Kidney (tissue), 13 donors: ENCODE measurements at regions not wholly inside any gene's neighbourhood (a gene's known extent, or its start where the extent isn't known, plus 50 kb on each side); places are given as distances from the start of the nearest gene placed in this dataset.

Experiments
- DNase-seq, 5 donors: peaks; one replicate each; pipeline ENCODE4 v3.0.0-alpha.2; 2013 to 2020
- FAIRE-seq: peaks from 2 replicates; lab custom pipeline; 2012; peaks lifted over from hg19 to GRCh38; lab: Jason Lieb, UNC
- H3K27ac ChIP-seq, 2 donors: one replicate each; pipeline ENCODE4 v1.7.0; 2013; ENCODE audit warnings: low read depth in 2 of 2, low read length in 2 of 2, inconsistent platforms in 1 of 2
- H3K27me3 ChIP-seq: one replicate; pipeline ENCODE4 v1.7.1; 2013; ENCODE audit warnings: low read length, inconsistent platforms; ENCODE audit not compliant: control insufficient read depth, insufficient read depth
- H3K36me3 ChIP-seq, 3 donors: one replicate each; pipeline versions ENCODE4 v1.7.0 to v1.7.1; 2013; ENCODE audit warnings: low read length in 3 of 3, control low read depth in 1 of 3, inconsistent platforms in 1 of 3; ENCODE audit not compliant: insufficient read depth in 3 of 3, control insufficient read depth in 2 of 3
- H3K4me1 ChIP-seq, 3 donors: one replicate each; pipeline versions ENCODE4 v1.7.0 to v1.7.1; 2013; ENCODE audit warnings: low read length in 3 of 3, inconsistent platforms in 1 of 3, low read depth in 1 of 3; ENCODE audit not compliant: control insufficient read depth in 2 of 3, insufficient read depth in 2 of 3
- H3K4me3 ChIP-seq, 3 donors: one replicate each; pipeline versions ENCODE4 v1.7.0 to v1.8.1; 2013; ENCODE audit warnings: low read length in 3 of 3, control low read depth in 1 of 3, inconsistent platforms in 1 of 3
- H3K9ac ChIP-seq, 3 donors: one replicate each; pipeline versions ENCODE4 v1.7.0 to v1.7.1; 2013; ENCODE audit warnings: low read length in 3 of 3, control low read depth in 1 of 3, inconsistent platforms in 1 of 3
- H3K9me3 ChIP-seq, 3 donors: one replicate each; pipeline versions ENCODE4 v1.7.0 to v1.7.1; 2013; ENCODE audit warnings: low read length in 3 of 3, control low read depth in 1 of 3, inconsistent platforms in 1 of 3; ENCODE audit not compliant: control insufficient read depth in 2 of 3, insufficient read depth in 1 of 3
- CTCF ChIP-seq: IDR thresholded peaks from 3 replicates; pipeline ENCODE4 v1.5.1; 2012; ENCODE audit warnings: mild to moderate bottlenecking, moderate library complexity, borderline replicate concordance; ENCODE audit not compliant: insufficient read depth; ENCODE audit errors: extremely low read depth
- intact Hi-C: fragments of 100-400 bp; cut with DNase I; formaldehyde crosslinking; loops from one replicate; pipeline ENCODE4 v1.11.1; 2022
- donor health status: control.
- donor health status: control.
- donor health status: control.
- donor health status: control.
- donor health status: control.
- donor health status: DM: yes; HTN: yes; CAD: no.
- donor health status: Normal renal cell carcinoma (clear cell type).

GRCh38 chr2:217412277-217412676 lies 552.4 kb upstream of the TNP1 start:
- Histone ChIP-seq H3K9me3 (no peaks in the 10 kb centered on the region), H3K36me3 (no peaks in the 10 kb centered on the region), H3K27ac (peak overlapping the region in 1 of 2 donors; percentile 23), H3K9ac (no peak overlapping the region), H3K4me1 (peaks cover 2 to 16% (median 2%) of the 10 kb centered on the region in 3 donors), H3K27me3 (no peaks in the 10 kb centered on the region), H3K4me3 (no peak overlapping the region)
- intact Hi-C loops = no loop called here
- DNase-seq = no peak
- TF ChIP-seq CTCF = no peak
- no peak for FAIRE-seq

GRCh38 chr2:217410681-217410960 lies 550.8 kb upstream of the TNP1 start:
- H3K27me3 ChIP-seq = no peaks in the 10 kb centered on the region
- peaks cover 2 to 16% (median 2%) of the 10 kb centered on the region in 3 donors for H3K4me1 ChIP-seq
- FAIRE-seq = no peak
- no peak overlapping the region for H3K9ac ChIP-seq
- H3K36me3 ChIP-seq = no peaks in the 10 kb centered on the region
- H3K9me3 ChIP-seq = no peaks in the 10 kb centered on the region
- peak in 1 of 5 donors; percentile 33 for DNase-seq
- TF ChIP-seq CTCF = no peak
- H3K27ac ChIP-seq = peak overlapping the region in 1 of 2 donors; percentile 36
- intact Hi-C loops = no loop called here
- no peak overlapping the region for H3K4me3 ChIP-seq

- FAIRE-seq (no peak), DNase-seq (peak in 2 of 5 donors; percentile 53 to 79)
- H3K4me1 ChIP-seq = peaks cover 2 to 16% (median 2%) of the 10 kb centered on the region in 3 donors
- H3K4me3 ChIP-seq = no peak overlapping the region
- peak overlapping the region in 1 of 2 donors; percentile 36 for H3K27ac ChIP-seq
- no peaks in the 10 kb centered on the region for H3K27me3 ChIP-seq
- no peak for TF ChIP-seq CTCF
- H3K9me3 ChIP-seq = no peaks in the 10 kb centered on the region
- no peaks in the 10 kb centered on the region for H3K36me3 ChIP-seq
- intact Hi-C loops = no loop called here
- H3K9ac ChIP-seq = no peak overlapping the region
Measured at GRCh38 chr2:217409949-217410680, 550.3 kb upstream of the TNP1 start.
